ENCODE measurements at regions not wholly inside any gene's neighbourhood (a gene's known extent, or its start where the extent isn't known, plus 50 kb on each side); places are given as distances from the start of the nearest gene placed in this dataset.

GRCh38 chr2:238973038-238973739 is 125.3 kb downstream of the TWIST2 start:
- H3K4me1 ChIP-seq (ENCODE audit: low read length) = no peaks in the 10 kb centered on the region
- no peaks in the 10 kb centered on the region for H3F3A ChIP-seq (ENCODE audit: insufficient read depth, low read length)
- DNase-seq = no peak
- TF ChIP-seq EZH2 (optimal IDR thresholded peaks at IDR 0.05; ENCODE audit: low read depth, low read length) (no peak), EZH2phosphoT487 (IDR thresholded peaks at IDR 0.05; ENCODE audit: low read length) (no peak)
- TF ChIP-seq, protein P1, sequence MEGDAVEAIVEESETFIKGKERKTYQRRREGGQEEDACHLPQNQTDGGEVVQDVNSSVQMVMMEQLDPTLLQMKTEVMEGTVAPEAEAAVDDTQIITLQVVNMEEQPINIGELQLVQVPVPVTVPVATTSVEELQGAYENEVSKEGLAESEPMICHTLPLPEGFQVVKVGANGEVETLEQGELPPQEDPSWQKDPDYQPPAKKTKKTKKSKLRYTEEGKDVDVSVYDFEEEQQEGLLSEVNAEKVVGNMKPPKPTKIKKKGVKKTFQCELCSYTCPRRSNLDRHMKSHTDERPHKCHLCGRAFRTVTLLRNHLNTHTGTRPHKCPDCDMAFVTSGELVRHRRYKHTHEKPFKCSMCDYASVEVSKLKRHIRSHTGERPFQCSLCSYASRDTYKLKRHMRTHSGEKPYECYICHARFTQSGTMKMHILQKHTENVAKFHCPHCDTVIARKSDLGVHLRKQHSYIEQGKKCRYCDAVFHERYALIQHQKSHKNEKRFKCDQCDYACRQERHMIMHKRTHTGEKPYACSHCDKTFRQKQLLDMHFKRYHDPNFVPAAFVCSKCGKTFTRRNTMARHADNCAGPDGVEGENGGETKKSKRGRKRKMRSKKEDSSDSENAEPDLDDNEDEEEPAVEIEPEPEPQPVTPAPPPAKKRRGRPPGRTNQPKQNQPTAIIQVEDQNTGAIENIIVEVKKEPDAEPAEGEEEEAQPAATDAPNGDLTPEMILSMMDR (IDR thresholded peaks at IDR 0.05; ENCODE audit: low read length) = no peak
- H3K27me3 ChIP-seq (replicated peaks; ENCODE audit: insufficient read depth, low read length) = peaks cover 8% of the 10 kb centered on the region; the same call in 1 of the 2 replicates
- H3K9ac ChIP-seq (ENCODE audit: low read length) = no peak overlapping the region
- H4K20me1 ChIP-seq (ENCODE audit: insufficient read depth, low read length) = no peaks in the 10 kb centered on the region
- H3K4me2 ChIP-seq (ENCODE audit: low read depth, low read length) = no peak overlapping the region
- no peak overlapping the region for H2AFZ ChIP-seq (ENCODE audit: low read length)
- no peaks in the 10 kb centered on the region for H3K79me2 ChIP-seq (ENCODE audit: low read length)
- H3K36me3 ChIP-seq (replicated peaks; ENCODE audit: insufficient read depth, low read length) = no peaks in the 10 kb centered on the region
- no peak overlapping the region for H3K27ac ChIP-seq (ENCODE audit: low read length)
- no peak overlapping the region for H3K4me3 ChIP-seq (ENCODE audit: low read length)
- no peaks in the 10 kb centered on the region for H3K9me2 ChIP-seq (replicated peaks; ENCODE audit: insufficient read depth, low read length)
- H3K9me3 ChIP-seq (replicated peaks; ENCODE audit: insufficient read depth, low read length) = no peaks in the 10 kb centered on the region

DNA sequence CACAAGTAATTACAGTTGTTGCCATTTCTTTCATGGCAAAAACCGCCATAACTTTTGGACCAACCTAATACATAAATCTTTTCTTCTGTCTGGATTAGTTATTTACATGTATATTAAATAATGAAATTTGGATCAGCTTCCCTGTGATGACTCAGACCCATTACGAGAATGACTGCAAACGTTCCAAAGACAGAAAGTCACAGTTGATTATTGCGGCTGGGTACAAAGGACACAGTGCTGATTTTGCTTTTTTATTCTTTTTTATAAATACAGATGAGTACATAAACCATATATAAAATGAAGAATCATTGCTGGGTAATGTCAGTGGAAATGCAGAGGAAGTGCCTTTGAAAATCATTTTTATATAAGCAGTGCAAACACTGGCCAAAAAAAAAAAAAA is 126.2 kb downstream of the TWIST2 start:
- no peaks in the 10 kb centered on the region for H3K4me1 ChIP-seq (ENCODE audit: low read length)
- peaks cover 8% of the 10 kb centered on the region; the same call in 1 of the 2 replicates for H3K27me3 ChIP-seq (replicated peaks; ENCODE audit: insufficient read depth, low read length)
- TF ChIP-seq, protein P1 (IDR thresholded peaks at IDR 0.05; ENCODE audit: low read length) = no peak
- TF ChIP-seq EZH2 (optimal IDR thresholded peaks at IDR 0.05; ENCODE audit: low read depth, low read length) = no peak
- TF ChIP-seq EZH2phosphoT487 (IDR thresholded peaks at IDR 0.05; ENCODE audit: low read length) = no peak
- no peaks in the 10 kb centered on the region for H3F3A ChIP-seq (ENCODE audit: insufficient read depth, low read length)
- no peaks in the 10 kb centered on the region for H3K79me2 ChIP-seq (ENCODE audit: low read length)
- no peak overlapping the region for H2AFZ ChIP-seq (ENCODE audit: low read length)
- no peaks in the 10 kb centered on the region for H4K20me1 ChIP-seq (ENCODE audit: insufficient read depth, low read length)
- H3K9me2 ChIP-seq (replicated peaks; ENCODE audit: insufficient read depth, low read length) = no peaks in the 10 kb centered on the region
- H3K9ac ChIP-seq (ENCODE audit: low read length) = no peak overlapping the region
- no peak overlapping the region for H3K4me3 ChIP-seq (ENCODE audit: low read length)
- no peak overlapping the region for H3K27ac ChIP-seq (ENCODE audit: low read length)
- no peak overlapping the region for H3K4me2 ChIP-seq (ENCODE audit: low read depth, low read length)
- no peaks in the 10 kb centered on the region for H3K9me3 ChIP-seq (replicated peaks; ENCODE audit: insufficient read depth, low read length)
- H3K36me3 ChIP-seq (replicated peaks; ENCODE audit: insufficient read depth, low read length) = no peaks in the 10 kb centered on the region
- DNase-seq = no peak

DNA sequence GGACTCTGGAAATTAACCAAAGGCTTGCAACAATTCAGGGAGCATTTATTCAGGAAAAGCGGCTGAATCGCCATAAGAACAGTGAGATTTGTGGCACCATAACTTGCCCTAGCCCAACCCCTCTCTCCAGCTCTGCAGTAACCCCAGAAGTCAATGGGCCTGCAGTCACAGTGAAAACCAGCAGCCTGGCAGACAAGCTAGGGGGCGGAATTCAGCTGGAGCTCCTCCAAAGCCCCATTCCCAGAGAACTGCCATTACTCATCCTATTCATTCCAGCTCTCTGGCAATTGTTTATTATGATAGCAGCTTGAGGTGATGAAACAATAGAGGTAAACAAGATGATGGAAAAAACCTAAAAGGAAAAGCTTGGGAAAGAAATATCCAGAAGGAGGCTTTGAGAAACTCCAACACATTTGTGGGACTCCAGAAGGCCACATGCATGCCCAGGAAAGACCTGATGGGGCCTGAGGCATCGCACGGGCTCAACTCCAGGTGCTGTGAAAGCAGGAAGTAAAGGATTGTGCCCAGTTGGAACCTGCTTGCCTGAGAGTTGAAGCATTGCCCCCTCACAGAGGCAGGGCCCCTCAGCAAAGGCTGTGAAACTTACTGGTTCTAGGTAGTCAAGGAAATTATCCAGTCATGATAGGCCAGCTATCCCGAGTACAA is 126.7 kb downstream of the TWIST2 start:
- no peaks in the 10 kb centered on the region for H3K9me3 ChIP-seq (replicated peaks; ENCODE audit: insufficient read depth, low read length)
- no peaks in the 10 kb centered on the region for H3K4me1 ChIP-seq (ENCODE audit: low read length)
- no peaks in the 10 kb centered on the region for H3F3A ChIP-seq (ENCODE audit: insufficient read depth, low read length)
- H3K4me3 ChIP-seq (ENCODE audit: low read length) = no peak overlapping the region
- H4K20me1 ChIP-seq (ENCODE audit: insufficient read depth, low read length) = no peaks in the 10 kb centered on the region
- DNase-seq = no peak
- no peak overlapping the region for H2AFZ ChIP-seq (ENCODE audit: low read length)
- no peak overlapping the region for H3K9ac ChIP-seq (ENCODE audit: low read length)
- no peak overlapping the region for H3K4me2 ChIP-seq (ENCODE audit: low read depth, low read length)
- no peak overlapping the region for H3K27ac ChIP-seq (ENCODE audit: low read length)
- H3K36me3 ChIP-seq (replicated peaks; ENCODE audit: insufficient read depth, low read length) = no peaks in the 10 kb centered on the region
- TF ChIP-seq, protein P1 (IDR thresholded peaks at IDR 0.05; ENCODE audit: low read length) = no peak
- no peak for TF ChIP-seq EZH2 (optimal IDR thresholded peaks at IDR 0.05; ENCODE audit: low read depth, low read length)
- no peak for TF ChIP-seq EZH2phosphoT487 (IDR thresholded peaks at IDR 0.05; ENCODE audit: low read length)
- H3K9me2 ChIP-seq (replicated peaks; ENCODE audit: insufficient read depth, low read length) = no peaks in the 10 kb centered on the region
- peaks cover 5% of the 10 kb centered on the region; the same call in 1 of the 2 replicates for H3K27me3 ChIP-seq (replicated peaks; ENCODE audit: insufficient read depth, low read length)
- no peaks in the 10 kb centered on the region for H3K79me2 ChIP-seq (ENCODE audit: low read length)

Measured in MM.1S (cell line).